ENCODE measurements at regions not wholly inside any gene's neighbourhood (a gene's known extent, or its start where the extent isn't known, plus 50 kb on each side); places are given as distances from the start of the nearest gene placed in this dataset.

GRCh38 chr7:82675396-82675795, 231.8 kb upstream of the CACNA2D1 start:
- no peak for TF ChIP-seq CTCF (IDR thresholded peaks at IDR 0.05; ENCODE audit: low read depth, low read length)
- Histone ChIP-seq H3K27me3 (no peaks in the 10 kb centered on the region), H3K4me3 (ENCODE audit: low read depth, low read length) (no peak overlapping the region), H3K4me1 (peaks cover 16% of the 10 kb centered on the region), H3K9me3 (no peaks in the 10 kb centered on the region), H3K36me3 (no peaks in the 10 kb centered on the region)
- no peak for DNase-seq

DNA sequence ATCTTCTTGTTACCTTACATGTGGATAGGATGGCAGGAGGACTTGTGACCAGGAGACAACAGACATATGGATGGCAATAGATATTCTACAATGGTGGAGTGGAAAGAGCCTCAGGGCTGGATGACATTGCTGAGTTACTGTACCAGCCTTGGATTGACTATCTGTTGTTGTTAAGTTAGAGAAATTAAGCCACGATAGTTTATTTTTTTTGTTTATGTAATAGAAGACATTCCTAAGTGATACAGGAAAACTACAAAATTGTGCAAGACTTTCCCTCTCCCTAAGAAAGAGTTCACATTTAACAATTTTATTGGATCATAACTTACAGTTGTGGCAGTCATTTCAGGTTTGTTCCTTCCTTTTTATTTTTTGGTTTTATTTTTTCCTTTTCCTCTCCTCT, 230.7 kb upstream of the CACNA2D1 start:
- Histone ChIP-seq H3K27me3 (no peaks in the 10 kb centered on the region), H3K9me3 (no peaks in the 10 kb centered on the region), H3K36me3 (no peaks in the 10 kb centered on the region), H3K4me1 (peaks cover 16% of the 10 kb centered on the region), H3K4me3 (ENCODE audit: low read depth, low read length) (no peak overlapping the region)
- no peak for TF ChIP-seq CTCF (IDR thresholded peaks at IDR 0.05; ENCODE audit: low read depth, low read length)
- no peak for DNase-seq

- H3K9me3 ChIP-seq = no peaks in the 10 kb centered on the region
- no peaks in the 10 kb centered on the region for H3K27me3 ChIP-seq
- H3K4me3 ChIP-seq (ENCODE audit: low read depth, low read length) = no peak overlapping the region
- H3K4me1 ChIP-seq = peaks cover 5% of the 10 kb centered on the region; the same call in 1 of the 2 replicates
- no peak for DNase-seq
- H3K36me3 ChIP-seq = no peaks in the 10 kb centered on the region
- no peak for TF ChIP-seq CTCF (IDR thresholded peaks at IDR 0.05; ENCODE audit: low read depth, low read length)
These were observed 228.5 kb upstream of the CACNA2D1 start for GRCh38 chr7:82672078-82672477.

- no peaks in the 10 kb centered on the region for H3K27me3 ChIP-seq
- DNase-seq = no peak
- H3K4me1 ChIP-seq = no peaks in the 10 kb centered on the region
- H3K4me3 ChIP-seq (ENCODE audit: low read depth, low read length) = no peak overlapping the region
- no peaks in the 10 kb centered on the region for H3K9me3 ChIP-seq
- TF ChIP-seq CTCF (IDR thresholded peaks at IDR 0.05; ENCODE audit: low read depth, low read length) = no peak
- H3K36me3 ChIP-seq = no peaks in the 10 kb centered on the region
These were observed 225.6 kb upstream of the CACNA2D1 start for GRCh38 chr7:82669141-82669540.

GRCh38 chr7:82668676-82669075, 225.1 kb upstream of the CACNA2D1 start:
- TF ChIP-seq CTCF (IDR thresholded peaks at IDR 0.05; ENCODE audit: low read depth, low read length) = no peak
- DNase-seq = no peak
- Histone ChIP-seq H3K9me3 (no peaks in the 10 kb centered on the region), H3K36me3 (no peaks in the 10 kb centered on the region), H3K4me1 (no peaks in the 10 kb centered on the region), H3K4me3 (ENCODE audit: low read depth, low read length) (no peak overlapping the region), H3K27me3 (no peaks in the 10 kb centered on the region)

DNA sequence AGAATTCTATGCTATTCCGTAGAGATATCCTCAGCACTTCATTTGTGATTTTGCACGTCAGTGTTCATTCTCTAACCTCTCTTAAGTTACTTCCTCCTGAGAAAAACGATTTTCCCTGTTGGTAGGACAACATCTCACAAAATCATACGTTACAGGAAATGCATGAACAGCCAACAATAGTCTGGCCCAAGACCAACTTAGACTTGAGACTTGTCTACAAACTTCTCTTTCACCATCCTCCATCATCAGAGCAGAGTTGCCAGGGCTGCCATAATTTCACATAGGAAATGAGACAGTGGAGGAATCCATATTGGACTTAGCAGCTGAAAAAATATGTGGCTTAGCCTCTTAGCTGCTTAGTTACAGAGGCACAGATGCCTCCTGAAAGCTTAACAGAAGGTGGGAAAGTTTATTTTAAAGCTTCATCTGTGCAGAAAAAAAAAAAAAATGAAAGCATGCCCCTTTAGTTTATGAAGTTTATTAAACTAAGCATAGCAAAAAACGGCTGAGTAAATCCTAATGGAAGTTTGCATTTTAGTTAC, 222.5 kb upstream of the CACNA2D1 start:
- no peak for TF ChIP-seq CTCF (IDR thresholded peaks at IDR 0.05; ENCODE audit: low read depth, low read length)
- Histone ChIP-seq H3K36me3 (no peaks in the 10 kb centered on the region), H3K27me3 (no peaks in the 10 kb centered on the region), H3K9me3 (no peaks in the 10 kb centered on the region), H3K4me3 (ENCODE audit: low read depth, low read length) (no peak overlapping the region), H3K4me1 (no peaks in the 10 kb centered on the region)
- no peak for DNase-seq
